NCI-H69 (cell line): ENCODE measurements at regions not wholly inside any gene's neighbourhood (a gene's known extent, or its start where the extent isn't known, plus 50 kb on each side); places are given as distances from the start of the nearest gene placed in this dataset.

ENCODE experiments used
- DNase-seq: peaks from one replicate; lab custom pipeline; 2025; lab: John Stamatoyannopoulos, UW

GRCh38 chr2:59572227-59572626 is 981.2 kb downstream of the BCL11A start:
- DNase-seq, result no peak

- DNase-seq, result no peak
Measured at GRCh38 chr2:59570818-59571217, 982.6 kb downstream of the BCL11A start.

GRCh38 chr2:59569124-59569523 is 984.3 kb downstream of the BCL11A start:
- DNase-seq, result peak; percentile 12

DNA sequence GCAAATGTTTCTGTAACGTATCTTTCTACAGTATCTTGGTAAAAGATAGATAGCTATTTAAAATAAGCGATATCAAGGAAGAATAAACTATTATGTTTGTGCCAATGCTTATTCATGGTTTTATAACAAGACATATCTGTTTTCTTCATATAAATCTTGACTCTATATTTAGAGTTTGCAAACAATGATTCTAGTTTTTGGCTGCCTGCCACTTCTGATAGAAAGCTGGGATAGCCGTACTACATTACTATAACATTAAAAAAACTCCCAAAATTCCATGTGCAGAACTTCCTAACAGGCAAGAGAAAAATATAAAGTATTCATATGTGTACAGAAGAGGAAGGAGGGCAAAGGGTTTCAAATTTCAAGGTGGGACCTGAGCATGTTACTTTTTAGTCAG is 985.0 kb downstream of the BCL11A start:
- peak; percentile 12 for DNase-seq

DNA sequence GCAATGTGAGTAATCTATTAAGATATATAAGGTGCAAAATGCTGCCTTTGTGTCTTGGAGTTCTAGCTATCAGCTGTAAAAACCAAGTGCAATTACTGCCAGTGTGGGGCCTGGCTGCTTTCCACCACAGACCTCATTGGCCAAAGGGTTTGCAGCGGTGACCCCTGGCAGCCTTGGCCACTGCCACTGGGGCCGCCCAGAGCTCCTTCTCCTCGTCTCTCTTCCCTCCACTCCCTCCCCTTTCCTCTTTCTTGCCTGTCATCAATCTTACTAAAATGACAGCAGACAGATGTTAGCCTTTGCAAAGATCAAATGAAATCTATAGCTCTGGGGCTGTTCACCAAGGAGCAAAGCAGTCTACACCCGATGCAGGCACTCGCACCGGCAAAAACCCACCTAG is 986.3 kb downstream of the BCL11A start:
- DNase-seq, result peak; percentile 71

GRCh38 chr2:59566739-59567138 is 986.7 kb downstream of the BCL11A start:
- DNase-seq, result no peak

DNA sequence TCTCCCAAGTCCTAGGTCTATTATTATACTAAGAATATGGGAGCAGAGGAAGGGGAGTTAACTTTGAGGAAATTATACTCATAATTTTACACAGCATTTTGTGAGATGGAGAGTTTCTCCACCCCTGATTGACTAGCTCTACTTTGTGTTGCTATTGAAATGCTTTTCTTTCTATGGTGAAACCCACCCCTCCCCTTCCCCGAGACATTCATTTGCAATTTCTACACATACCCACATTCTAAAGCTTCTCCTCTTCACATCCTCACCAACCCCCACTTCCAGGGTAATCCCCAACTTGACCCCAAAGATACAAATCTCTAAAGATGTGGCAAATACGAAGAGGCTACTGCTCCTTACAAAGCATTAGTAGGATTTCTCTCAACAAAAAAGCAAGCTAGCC is 992.2 kb downstream of the BCL11A start:
- no peak for DNase-seq

- DNase-seq, result no peak
Measured at GRCh38 chr2:59560769-59561168, 992.7 kb downstream of the BCL11A start.

GRCh38 chr2:59540864-59541263 is 1012.6 kb downstream of the BCL11A start:
- no peak for DNase-seq

GRCh38 chr2:59538398-59538911 is 1015.0 kb downstream of the BCL11A start:
- DNase-seq, result no peak

DNA sequence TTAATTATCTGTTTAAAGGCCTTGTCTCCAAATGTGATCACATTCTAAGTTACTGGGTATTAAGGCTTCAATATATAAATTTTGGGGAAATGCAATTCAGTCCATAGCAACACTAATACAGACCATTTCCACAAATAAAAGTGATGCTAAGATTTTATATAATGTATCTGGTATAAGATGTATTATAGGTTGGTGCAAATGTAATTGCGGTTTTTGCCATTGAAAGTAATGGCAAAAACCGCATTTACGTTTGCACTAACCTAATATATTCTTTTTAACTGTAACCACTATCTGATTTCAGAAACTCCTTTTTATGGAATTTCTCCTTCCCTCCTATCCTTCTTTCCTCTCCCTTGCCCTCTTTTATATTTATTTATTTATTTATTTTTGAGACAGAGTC is 1020.6 kb downstream of the BCL11A start:
- no peak for DNase-seq

DNA sequence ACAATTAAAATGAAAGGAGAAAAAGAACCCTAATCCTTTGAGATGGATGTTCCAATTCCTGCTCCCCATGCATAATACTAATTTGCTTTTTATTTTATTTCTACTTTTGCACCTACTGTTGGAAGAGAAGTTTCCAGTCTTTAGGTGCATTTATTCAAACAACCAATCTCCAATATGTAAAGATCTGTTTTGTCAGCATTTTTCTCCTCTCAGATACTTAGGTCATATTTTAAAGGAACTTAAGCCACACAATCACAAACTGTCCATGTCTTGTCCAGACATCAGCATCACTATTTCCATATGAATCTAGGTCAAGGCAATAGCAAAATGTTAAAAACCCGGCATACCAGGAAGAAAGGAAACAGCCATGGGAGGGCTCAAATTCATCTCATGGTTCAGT is 1023.2 kb downstream of the BCL11A start:
- DNase-seq, result no peak

GRCh38 chr2:59529726-59530125 is 1023.7 kb downstream of the BCL11A start:
- no peak for DNase-seq

GRCh38 chr2:59528525-59528924 is 1024.9 kb downstream of the BCL11A start:
- DNase-seq, result no peak

DNA sequence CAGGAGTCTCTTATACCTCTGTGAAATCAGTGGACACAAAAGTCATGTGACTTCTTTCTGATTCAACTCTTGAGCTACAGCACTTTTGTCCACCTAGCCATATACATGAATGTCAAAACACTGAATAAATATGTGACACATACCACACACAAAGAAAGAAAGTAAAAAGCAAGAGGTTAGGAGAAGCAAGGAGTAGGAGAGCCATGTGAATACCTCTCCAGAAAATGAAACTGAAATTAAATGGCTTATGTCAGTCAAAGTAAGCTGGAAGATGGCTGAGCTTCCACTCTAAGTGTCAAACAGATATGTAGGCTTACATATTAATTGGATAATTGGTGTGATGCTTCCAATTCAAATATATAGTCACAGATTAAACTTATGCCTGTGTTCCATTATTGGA is 1050.5 kb downstream of the BCL11A start:
- DNase-seq, result no peak

DNA sequence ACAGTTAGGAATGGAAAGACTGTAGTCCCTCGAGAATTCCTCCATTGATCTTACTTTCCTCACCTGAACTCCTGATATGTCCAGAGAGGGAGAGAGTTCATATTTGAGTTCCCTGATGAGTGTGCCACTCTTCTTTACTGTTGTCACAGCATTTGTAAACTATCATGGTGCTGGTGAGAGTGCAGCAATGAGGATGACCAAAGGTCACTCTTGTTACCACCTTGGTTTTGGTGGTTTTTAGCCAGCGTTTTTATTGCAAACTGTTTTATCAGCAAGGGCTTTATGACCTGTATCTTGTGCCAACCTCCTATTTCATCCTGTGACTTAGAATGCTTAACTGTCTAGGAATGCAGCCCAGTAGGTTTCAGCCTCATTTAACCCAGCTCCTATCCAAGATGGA is 1062.5 kb downstream of the BCL11A start:
- DNase-seq, result no peak

GRCh38 chr2:59490192-59490591 is 1063.3 kb downstream of the BCL11A start:
- DNase-seq, result no peak

DNA sequence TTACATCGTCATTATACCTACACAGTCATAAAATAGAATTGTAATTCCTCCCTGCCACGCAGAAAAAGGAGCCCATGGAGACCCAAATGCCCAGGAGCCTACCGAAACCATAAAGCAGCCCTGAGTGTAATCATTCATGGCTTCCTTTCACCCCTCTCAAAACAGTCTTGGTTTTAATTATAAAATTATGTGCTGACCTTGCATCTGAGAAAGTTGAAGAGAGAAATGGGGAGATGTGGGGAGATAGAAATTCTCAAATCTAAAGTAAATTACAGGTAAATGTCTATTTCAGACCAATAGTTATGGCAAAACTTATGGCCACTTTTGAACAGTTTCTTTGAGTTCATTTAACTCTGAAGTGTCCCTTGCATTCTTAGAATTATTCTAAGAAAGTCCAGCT is 1068.8 kb downstream of the BCL11A start:
- DNase-seq, result no peak

DNA sequence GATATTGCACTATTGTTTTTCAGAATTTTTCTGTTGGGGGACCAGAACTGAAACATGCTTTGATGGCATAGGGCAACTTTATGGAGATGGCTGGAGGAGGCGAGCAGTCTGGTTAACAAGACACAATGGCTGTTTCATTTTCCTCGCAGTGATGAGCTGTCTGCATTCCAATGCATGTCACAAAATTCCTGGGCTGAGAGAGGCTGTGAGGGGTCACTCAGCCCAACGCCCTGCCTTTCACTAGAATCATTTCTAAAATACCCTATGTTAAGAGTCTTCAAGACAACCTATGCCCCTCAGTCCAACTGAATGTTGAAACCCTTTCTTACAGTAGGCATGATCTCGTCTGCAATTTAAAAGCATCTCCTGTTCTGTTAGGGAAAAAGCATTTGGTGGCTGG is 1090.0 kb downstream of the BCL11A start:
- DNase-seq, result no peak

GRCh38 chr2:59462422-59463197 is 1090.8 kb downstream of the BCL11A start:
- peak; percentile 59 for DNase-seq

DNA sequence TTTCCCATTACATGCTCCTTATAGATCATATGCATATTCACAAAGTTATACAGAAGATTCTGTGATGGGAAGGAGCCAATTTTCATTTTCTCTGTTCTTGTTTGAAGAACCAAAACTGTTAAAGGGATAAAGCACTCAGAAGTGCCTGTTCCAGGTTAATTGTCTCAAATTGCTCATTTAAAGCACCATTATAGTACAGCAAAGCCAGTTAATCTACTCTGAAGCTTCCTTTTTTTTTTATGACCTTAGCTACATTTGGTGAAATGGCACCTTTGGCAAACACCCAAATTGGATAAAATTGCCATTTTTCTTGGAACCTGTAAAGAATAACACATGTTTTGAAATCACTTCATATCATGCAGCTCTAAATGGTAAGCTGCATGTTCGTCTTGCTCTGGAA is 1092.3 kb downstream of the BCL11A start:
- peak; percentile 87 for DNase-seq

- peak; percentile 97 for DNase-seq
Measured at GRCh38 chr2:59458800-59459199, 1094.7 kb downstream of the BCL11A start.

DNA sequence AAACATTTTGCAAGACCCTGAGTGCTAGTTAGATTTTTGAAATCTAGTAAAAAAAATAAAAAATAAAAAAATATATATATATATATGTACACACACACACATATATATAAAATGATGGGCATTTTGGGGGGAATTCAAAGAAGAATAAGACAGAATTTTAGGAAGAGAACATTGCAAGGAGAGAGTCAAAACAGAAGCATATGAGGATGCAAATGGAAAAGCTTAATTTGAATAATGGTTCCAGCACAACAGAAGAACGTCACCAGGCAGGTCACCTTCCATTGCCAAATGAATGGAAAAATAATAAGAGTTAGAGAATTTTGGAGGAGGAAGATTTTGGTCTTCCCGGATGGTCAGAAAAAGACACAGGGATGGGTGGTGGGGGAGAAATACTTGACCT is 1097.2 kb downstream of the BCL11A start:
- no peak for DNase-seq

DNA sequence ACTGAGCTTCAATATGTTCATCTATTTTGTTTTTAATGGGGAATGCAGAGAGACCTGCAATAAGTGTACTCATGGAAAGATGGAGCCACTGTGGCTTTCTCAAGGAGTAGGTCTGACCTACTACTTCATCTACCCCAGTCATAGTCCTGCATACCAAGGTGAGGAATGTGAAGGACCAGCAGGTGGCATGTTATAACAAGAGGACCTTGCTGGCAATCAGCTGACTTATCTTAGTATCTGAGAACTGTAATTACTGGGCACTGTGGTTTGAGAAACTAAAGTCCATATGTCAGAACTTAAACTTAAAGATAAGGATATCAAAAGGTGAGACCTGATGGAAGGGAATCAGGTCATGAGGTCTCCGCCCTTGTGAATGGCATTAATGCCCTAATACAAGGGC is 1104.2 kb downstream of the BCL11A start:
- no peak for DNase-seq
